ENCODE measurements at regions not wholly inside any gene's neighbourhood (a gene's known extent, or its start where the extent isn't known, plus 50 kb on each side); places are given as distances from the start of the nearest gene placed in this dataset.
"Not testable (repeated sequence)": the region's sequence is repeated elsewhere in the genome, so short reads cannot be mapped to it uniquely, and the experiment has no call there.

DNA sequence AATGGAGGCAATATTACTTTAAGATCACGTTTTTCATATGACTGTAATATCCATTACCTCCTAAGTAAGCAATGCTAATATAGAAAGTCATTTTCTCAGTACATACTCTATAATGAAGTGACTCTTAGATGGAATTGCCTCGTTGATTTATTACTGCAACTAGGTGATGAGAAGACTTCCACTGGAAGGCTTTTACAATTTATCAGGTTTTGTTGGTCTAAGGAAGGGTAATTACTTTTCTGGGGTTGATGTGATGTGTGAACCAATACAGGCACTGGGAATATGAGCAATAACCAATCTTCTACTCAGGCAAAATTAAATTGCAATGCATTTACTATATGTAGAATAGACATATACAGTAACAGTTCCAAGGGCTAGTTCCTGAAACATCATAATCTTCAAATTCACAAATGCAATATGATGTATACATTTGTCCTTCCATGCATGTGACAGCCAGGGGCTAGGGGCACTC lies 635.0 kb downstream of the QKI start:
- DNase-seq, result no peak

DNA sequence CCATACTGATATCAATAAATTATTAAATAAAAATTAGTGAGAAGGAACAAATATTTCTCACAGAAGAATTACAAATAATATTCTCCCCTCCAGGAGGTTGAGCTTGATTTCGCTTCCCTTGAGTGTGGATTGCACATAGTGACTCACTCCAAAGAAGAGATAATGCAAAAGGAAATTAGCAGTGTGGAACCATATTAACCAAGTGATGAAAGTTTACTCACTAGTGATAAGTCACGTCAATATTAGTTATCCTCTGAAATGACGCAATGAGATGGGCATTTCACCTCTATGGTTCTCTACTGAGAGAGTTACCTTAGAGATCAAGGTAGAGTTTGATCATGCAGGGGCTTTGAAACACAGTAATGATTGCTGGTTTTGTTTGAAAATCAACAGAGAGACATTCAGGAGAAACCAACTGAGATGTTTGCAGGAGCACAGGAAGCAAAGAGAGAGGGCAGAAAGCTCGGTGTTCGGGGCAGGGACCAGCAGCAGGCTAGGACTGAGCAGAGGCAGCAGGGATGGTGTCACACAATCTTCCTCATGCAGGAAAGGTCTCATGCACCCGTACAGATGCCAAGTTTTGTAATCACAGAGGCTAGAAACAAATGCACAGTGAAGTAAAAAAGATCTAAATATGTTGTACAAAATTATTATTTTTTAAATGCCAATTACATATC lies 634.5 kb downstream of the QKI start:
- no peak for DNase-seq

DNA sequence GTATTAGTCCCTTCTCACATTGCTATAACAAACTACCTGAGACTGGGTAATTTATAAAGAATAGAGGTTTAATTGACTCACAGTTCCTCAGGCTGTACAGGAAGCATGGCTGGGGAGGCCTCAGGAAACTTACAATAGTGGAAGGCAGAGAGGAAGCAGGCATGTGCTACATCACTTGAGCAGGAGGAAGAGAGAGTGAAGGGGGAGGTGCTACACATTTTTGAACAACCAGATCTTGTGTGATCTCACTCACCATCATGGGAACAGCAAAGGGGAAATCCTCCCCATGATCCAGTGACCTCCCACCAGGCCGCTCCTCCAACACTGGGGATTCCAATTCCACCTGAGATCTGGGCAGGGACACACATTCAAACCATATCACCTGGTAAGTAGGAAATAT lies 630.6 kb downstream of the QKI start:
- no peak for DNase-seq

DNA sequence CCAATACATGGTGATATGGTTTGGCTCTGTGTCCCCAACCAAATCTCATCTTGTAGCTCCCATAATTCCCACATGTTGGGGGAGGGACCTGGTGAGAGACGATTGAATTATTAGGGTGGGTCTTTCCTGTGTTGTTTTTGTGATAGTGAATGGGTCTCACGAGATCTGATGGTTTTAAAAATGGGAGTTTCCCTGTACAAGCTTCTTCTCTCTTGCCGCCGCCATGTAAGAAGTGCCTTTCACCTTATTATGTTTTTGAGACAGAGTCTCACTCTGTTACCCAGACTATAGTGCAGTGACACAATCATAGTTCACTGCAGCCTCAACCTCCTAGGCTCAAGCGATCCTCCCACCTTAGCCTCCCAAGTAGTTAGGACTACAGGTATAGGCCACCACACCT lies 629.1 kb downstream of the QKI start:
- DNase-seq, result not testable (repeated sequence)

DNA sequence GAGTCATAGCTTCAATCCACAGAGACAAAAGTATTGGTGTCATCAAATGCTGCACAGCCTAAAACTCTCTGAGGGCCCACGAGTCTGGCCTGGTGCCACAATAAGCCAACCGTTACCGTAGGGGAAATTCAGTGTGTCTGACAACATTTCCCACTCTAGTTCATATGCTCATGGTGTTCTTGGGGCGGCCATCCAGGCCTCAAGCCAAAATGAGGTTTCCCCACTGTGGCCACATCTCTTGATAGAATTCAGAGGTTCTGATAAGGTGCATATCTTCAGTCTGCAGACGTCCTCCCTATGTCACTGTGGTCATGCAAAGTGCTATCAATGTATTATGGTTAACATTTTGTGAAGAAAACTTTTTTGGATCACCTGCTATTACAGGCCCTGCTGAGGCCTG lies 627.7 kb downstream of the QKI start:
- DNase-seq, result no peak

DNA sequence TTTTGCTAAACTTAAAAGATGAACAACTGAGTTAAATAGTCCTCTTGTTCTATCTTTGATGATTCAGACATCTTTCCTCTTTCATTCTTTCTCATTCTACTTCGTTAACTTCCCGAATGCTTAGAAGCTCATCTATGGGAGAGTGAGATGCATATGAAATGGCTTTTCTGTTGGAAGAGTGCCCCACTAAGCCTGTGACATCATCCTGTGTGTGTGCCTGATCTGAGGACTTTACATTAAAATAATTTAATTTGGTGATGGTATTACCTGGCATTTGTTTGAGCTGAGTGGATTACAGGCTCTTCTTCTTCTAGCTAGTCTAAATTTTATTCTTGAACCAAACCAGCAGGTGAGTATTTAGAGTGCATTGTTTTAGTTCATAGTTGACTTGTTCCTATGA lies 626.5 kb downstream of the QKI start:
- no peak for DNase-seq

DNA sequence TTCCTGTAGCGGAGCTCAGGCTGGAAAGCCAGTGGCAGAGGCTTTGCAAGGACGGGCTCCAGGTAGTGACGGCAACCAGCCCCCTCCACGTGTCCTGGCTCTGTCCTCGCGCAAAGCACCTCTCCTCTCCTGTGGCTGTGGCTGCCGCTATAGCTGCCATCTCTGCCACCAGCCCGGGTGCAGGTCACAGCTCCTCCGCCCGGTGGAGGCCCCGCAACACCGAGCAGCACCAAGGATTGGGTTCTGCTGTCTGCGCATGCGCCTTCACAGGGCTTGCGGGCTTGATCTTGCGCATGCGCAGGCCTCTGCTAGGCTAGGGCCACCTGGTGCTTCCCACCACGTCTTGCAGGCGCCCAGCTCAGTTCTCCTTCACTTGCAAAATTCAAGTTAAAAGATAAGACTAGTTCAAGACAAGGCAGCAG lies 625.4 kb downstream of the QKI start:
- DNase-seq, result peak; percentile 9

DNA sequence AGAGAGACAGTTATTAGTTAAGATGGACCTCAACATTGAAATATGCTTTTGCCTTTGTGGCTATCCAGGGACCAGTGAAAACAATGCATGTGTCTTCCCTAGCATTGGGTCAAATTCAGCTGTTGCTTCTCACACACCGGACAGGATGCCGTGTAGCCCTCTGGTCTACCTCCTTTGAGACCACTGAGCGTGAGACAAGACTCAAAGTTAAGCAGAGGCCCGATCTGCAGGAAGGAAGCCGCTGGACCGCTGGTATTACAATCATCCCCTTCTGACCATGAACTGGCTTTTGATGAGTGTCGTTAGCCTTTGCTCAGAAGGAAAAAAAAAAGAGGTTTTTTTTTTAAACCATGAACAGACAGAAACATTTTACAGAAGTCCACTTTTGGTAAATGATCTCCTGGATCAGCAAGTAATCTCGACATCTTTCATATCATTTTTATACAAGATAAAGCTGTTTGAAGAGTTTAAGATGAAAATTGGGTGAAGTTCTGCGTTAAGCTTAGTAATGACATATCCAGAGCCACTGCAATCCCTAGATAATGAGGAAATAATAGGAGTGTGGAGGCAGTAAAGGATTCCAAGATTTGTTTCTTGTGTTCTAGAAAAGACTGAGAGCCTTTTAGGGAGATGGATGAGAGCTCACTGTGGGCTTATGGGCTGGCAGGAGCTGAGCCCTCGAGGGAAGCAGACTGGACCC lies 622.8 kb downstream of the QKI start:
- DNase-seq, result no peak

DNA sequence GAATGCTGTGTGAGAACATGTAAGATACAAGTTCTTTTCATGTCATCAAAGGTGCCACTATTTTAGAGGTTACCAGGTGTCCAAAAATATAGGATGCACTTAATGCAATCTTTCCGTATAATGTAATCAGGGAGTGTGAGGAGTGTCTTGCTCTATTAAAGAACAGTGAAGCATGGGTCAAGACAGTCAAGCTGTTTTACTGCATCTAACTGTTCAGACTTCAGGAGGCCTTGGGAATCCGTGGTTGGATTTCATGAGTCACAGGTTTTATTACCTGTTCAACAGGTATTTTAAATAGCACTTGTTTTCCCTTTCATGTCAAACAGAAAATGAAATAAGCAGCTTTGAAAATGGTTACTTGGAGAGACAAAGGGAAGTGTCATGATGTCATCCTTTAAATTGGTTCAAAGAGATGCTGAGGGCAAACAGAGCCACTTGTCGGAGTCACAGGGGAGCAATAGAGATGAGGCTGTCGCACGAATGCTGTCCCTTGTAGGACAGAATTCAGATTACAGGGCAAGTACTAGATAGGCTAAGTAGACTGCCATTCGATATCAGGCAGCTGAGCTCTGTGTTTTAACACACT lies 621.5 kb downstream of the QKI start:
- no peak for DNase-seq

DNA sequence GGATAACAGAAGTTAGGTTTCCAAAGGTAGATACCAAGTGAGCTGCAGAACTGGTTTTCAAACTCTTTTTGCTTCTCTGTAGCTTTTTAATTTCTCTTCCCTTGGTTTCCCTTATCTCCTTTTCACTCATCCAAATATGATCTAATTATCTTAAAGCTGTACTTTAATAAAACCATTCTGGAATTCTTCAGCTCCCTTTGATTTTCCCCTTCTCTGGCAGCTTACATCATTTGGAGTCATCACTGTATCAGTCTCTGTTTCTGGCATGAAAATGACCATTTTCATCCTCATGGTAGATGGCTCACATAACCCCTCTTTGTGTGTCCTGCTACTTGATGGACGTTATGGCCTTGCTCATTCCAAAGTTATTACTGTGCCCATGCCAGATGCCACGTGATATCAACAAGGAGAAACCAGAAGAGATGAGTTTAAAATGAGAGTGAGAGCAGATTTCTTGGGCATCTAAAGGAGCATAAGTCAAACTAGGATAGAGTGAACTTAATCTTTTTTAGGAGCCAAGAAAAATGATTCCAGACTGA lies 620.2 kb downstream of the QKI start:
- no peak for DNase-seq

DNA sequence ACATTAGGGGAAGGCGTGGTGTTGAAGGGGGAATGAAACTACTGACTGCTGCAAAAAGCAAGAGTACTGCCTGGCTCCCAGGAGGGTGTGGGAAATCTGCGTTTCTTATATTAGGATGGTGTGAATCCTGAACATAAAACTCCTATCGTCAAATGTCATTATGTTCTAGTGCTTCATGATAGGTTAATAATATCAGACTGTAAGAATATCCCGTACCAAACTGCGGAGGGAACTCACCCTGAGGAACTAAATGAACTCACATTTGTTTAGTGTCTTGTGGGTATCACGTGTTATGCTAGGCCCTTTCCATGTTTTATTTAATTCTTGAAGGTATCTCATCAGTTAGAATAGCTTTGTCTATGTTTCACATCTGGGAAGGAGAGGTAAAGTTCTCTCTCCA lies 610.7 kb downstream of the QKI start:
- DNase-seq, result no peak

DNA sequence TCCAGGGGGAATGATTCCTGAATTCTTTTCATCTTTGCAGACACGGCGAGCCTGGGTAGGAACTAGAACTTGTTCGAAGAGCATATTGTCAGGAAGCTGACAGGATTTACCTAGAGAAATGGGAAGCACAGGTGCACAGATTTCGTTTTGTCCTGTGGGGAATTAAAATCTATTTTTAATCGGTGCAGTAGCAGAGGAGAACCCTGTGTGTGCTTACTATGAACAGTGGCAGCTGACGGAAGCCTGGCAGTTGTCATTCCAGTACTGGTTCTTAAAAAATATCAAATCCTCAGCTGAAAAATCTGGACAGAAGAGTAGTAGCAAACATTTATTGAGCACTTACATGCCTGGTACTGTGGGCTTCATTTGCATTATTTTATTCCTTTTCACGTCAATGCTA lies 609.0 kb downstream of the QKI start:
- DNase-seq, result no peak

DNA sequence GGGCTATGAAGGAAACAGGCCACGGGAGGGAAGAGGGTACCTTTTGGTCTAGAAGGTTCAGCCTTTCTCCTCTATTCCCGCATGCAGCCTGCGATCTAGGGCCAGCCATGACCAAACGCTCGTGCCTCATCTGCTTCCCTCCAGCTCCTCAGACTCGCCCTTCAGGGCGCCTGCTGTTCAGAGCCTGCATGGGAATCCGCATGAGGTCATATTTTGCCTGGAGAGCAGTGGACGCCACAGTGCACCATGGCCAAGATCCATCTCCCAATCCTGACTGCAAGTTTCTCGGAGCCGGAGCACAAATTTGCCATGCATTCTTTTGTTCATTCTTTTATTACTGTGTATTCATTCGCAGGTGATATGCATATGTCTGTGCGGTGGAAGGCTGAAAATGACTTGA lies 608.1 kb downstream of the QKI start:
- no peak for DNase-seq

DNA sequence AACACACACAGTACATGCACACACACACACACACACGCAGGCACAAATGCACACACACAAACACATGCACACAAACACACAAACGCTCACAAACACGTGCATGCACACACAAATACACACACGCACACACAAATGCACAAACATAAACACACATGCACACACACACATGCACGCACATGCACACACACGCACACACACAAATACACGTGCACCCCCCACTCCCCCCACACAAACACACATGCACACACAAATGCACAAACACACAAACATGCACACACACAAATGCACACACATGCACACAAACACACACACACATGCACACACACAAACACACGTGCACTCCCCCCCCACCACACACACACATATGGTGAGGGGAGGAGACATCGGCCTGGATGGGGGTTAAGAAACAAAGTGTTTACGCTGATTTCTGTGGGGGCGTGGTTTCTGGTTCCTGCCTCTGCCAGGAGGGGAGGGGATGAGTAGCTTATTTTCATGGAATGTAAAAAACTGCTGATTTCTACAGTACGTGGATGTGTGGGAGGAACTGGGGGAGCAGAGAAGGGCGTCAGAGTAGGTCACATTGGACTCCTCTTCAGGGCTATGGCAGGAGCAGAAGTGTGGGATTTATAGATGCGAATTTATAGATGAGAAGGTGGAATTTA lies 607.2 kb downstream of the QKI start:
- DNase-seq, result no peak

DNA sequence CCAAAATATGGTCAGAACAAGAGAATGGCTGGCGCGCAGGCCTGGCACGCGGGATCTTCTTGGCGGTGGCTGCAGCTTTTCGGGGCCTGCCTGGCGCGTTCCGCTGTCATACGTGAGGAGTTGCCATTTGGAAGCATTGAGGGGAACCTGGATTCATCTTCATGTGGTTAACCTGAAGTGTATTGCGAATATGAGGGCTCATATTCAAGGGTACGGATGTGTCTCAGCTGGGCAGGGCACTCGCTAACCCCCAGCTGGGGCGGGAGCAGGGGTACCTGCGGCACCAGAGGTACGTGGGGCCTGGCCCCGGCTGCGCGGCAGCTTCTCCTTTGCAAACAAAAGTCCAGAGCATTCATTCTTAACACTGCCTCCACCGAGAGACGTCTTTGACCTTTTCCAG lies 605.6 kb downstream of the QKI start:
- DNase-seq, result no peak

DNA sequence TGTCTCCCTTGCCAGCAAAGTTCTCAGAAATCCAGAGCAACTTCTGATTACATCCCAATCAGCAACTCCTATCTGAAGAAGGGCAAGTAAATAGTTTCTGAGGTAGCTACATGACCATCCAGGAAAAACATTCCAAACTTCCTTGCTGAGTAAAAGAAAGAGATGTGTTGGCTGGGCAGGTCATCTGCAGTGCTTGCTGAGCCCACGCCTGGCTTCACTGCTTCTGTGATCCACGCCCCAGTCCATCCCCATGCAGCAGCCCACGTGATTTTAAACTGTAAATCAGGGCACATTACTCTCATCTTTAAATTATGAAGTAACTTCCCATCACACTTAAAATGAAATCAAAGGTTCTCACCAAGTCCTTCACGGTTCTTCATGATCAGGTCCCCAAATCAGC lies 603.6 kb downstream of the QKI start:
- DNase-seq, result no peak

DNA sequence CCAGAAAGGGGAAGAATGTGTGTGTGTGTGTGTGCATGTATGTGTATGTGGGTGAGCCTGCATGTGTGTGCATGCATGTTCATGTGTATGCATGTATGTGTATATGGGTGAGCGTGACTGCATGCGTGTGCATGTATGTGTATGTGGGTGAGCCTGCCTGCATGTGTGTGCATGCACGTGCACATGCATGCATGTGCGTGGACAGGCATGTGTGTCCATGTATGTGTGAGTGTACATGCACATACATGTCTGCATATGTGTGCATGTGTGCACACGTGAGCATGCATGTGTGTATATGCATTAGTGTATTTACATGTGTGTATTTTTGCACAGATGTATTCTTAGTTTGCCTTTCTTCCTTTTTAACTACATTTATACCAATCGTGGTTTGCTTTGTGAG lies 601.5 kb downstream of the QKI start:
- DNase-seq, result no peak

DNA sequence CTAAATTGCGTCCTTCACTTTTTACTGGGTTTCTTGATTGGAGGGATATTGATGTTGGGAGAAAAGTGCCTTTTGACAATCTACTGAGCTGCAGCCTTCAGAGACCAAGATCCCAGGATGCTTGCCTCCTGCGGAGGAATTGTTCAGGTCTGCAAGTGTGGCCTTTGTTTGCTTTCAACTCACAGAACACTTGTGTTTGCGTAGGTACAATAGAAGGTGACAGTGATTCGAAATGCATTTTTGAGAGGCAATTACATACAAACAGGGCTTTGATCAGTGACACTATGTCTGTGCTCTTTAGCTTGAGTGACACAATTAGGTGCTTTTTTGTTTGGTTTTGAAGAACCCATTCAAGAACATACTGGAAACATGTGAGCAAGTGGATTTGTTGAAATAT lies 600.6 kb downstream of the QKI start:
- no peak for DNase-seq

DNA sequence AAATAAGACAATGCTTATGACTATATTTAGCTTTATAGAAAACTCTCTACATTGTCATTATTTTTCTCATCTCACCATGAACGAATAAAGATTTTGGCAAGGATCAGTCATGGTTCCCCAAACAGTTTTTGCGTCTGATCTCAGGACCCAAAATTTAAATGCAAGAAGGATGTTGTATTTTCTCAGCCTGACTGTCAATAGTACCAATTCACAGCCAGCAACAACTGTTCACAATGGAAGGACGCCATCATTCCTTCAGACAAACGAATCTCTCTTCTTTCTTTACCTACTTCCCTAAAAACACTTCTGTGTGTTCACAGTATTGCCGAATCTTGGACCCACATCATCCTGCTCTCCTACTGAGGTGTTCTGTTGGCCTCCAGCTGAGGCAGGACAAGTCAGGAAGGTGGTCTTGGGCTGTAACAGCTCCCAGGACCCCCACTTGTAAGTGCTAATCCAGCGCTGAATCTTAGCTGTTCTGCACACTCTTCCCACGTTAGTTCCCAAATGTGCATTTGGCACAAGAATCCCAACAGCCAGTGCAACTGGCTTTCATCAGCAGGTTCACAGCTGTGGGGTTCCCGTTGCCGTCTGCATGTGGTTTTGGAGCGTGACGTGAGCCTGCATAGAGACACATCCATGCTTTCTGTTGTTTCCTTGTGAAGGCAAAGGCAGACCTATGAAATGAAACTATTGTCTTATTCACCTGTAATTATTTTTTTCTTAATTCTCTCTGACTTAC lies 600.0 kb downstream of the QKI start:
- no peak for DNase-seq

DNA sequence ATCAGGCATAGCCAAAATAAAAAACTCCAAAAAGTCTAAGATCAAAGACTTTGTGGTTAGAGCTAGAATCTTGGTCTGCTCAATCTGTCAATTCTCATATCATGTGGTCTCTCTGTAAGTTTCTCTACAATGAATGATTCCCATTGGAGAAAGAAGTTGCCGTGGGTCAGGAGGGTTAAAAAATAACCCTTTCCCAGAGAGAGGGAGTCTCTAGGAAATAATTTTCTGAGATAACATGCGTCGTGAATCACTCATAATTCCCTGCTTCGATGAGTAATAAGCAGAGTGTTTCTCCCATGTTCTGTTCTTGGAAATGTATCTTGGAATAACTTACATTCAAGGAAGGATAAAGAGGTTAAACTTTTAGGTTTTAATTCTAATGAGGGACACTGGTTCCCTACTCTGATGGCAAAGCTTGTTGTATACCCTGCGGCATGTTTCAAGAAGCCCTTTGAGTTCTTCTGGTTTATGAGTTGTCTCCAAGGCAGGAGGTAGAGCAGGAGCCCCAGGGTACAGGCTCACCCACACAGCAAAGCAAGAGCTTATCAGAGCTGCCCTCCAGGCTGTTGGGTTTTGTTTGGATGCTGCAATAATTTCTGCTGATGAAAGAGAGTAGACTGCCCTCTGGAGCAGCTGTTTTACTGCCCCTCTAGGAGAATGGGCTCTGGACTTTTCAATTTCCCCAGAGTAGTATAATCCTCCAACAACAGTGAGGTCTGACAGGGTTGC lies 599.1 kb downstream of the QKI start:
- no peak for DNase-seq

DNA sequence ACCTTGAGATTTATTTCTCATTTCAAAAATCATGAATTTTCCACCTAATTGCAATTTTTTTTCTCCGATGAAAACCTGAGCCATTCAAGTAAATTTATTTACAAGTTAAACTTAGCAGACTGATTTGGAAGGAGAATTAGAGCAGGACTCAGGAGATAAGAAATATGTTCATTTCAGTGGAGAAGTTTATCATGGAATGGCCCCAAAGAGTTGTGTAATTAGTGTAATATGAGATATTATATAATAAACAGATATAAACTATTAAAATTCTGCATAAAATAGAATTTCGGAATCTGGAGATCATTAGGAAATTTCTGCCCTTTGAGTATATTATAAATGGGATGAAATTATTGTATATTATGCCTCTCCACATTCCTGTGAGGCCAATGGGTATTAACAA lies 596.8 kb downstream of the QKI start:
- DNase-seq, result no peak

DNA sequence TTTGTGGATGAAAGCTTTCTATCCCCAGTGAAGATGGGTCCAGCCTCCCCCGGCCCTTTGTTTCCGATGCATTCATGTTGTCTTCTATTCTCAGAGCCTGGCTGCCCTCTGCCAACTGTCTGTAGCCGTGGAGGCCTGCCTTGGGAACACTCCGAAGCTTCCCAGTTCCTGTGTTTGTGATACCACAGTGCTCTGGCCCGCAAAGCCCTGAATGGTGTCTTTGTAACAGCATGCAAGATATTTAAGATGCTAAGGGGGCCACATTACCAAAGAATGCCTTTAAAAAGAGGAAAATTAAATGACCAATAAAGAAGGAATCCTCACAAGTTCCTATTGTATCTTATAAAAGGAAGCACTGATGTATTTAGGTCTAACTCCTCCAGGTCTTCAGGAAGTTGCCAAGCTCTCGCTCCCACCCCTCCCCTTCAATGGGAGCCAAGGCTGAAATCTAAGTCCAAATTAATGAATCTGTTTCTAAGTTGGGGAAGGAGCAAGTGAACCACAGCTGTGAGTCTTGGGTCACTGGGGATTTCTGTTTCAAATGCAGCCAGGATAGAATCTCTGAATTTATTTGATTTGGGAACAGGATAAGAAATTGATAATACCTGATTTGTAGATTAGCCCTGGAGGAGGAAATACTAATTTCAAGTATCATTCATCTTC lies 596.1 kb downstream of the QKI start:
- DNase-seq, result no peak
